WI38 (cell line): ENCODE measurements at regions not wholly inside any gene's neighbourhood (a gene's known extent, or its start where the extent isn't known, plus 50 kb on each side); places are given as distances from the start of the nearest gene placed in this dataset.
"Not testable (repeated sequence)": the region's sequence is repeated elsewhere in the genome, so short reads cannot be mapped to it uniquely, and the experiment has no call there.

Experiments
- H3K4me3 ChIP-seq: 2 replicates; pipeline ENCODE4 v1.5.1; 2011; ENCODE audit warnings: low read depth, mild to moderate bottlenecking, control low read depth, low read length
- TF ChIP-seq, protein P1 (sequence below): IDR thresholded peaks from 2 replicates; pipeline ENCODE4 v1.5.1; 2012; ENCODE audit warnings: low read depth, mild to moderate bottlenecking, control low read depth, low read length

DNA sequence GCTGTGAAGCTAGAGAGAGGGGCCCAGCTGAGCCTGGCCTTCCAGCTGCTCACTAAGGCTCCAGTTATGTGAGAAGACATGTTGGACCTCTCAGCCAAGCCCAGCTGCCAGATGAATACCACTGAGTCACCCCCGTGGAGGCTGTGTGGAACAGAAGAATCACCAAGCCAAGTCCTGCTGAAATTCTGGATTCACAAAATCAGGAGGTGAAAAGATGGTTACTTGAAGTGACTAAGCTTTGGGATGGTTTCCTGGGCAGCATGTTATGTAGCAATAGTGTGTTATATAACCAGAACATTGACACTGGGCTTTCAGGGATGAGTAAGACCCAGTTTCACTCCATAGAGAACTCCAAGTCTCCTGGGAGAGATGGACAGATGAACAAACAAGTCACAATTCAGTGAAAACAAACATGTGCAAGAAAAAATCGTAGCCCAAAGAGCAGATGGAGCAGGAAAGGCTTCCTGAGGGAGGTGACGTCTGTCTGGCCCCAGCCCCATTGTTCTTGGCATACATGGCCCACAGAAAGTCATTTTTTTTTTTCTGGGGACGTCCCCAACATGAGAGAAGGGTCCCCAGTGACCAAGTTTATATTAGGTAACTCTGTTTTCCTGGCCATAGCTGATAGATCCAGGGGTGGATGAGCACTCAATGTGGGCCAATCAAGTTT, 64.1 kb upstream of the PDZD8 start:
- no peak overlapping the region for H3K4me3 ChIP-seq
- TF ChIP-seq, protein P1, sequence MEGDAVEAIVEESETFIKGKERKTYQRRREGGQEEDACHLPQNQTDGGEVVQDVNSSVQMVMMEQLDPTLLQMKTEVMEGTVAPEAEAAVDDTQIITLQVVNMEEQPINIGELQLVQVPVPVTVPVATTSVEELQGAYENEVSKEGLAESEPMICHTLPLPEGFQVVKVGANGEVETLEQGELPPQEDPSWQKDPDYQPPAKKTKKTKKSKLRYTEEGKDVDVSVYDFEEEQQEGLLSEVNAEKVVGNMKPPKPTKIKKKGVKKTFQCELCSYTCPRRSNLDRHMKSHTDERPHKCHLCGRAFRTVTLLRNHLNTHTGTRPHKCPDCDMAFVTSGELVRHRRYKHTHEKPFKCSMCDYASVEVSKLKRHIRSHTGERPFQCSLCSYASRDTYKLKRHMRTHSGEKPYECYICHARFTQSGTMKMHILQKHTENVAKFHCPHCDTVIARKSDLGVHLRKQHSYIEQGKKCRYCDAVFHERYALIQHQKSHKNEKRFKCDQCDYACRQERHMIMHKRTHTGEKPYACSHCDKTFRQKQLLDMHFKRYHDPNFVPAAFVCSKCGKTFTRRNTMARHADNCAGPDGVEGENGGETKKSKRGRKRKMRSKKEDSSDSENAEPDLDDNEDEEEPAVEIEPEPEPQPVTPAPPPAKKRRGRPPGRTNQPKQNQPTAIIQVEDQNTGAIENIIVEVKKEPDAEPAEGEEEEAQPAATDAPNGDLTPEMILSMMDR = no peak

DNA sequence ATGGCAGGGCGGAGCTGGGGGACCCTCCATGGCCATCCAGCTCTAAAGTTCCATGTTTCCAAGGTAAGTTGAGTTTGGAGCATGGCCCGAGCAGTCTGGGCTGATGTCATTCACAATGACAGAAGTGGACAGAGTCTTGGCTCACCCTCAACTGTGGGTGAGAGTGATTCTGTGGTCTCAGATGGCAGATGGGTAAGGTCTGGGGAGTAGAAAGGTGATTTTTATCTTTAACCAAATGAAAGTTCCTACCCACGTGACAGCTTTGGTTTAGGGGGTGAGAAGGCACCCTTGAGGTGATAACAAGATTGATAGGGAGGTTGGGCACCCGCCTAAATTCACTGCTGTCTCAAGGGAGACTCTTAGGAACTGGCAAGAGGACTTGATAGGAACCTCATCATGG, 57.6 kb upstream of the PDZD8 start:
- TF ChIP-seq, protein P1 = no peak
- H3K4me3 ChIP-seq = no peak overlapping the region

DNA sequence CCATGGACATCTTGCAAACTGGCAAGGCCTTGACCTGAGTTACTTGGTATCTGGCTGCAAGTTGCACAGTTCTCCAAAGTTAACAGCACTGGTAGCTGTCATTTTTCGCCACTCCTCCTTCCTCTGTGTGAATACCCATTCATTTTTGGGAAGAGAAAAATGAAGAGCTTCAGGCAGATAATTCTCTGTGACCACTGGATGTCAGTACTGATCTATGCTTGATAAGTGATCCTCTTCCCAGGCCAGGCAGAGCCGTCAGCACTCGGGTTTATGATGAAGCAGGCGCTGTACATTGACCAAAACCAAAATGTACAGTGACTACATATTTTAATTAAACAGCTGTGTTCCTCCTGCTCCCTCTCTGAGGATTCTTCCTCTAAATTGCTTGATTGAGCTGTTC, 55.9 kb upstream of the PDZD8 start:
- H3K4me3 ChIP-seq = no peak overlapping the region
- TF ChIP-seq, protein P1 = no peak

DNA sequence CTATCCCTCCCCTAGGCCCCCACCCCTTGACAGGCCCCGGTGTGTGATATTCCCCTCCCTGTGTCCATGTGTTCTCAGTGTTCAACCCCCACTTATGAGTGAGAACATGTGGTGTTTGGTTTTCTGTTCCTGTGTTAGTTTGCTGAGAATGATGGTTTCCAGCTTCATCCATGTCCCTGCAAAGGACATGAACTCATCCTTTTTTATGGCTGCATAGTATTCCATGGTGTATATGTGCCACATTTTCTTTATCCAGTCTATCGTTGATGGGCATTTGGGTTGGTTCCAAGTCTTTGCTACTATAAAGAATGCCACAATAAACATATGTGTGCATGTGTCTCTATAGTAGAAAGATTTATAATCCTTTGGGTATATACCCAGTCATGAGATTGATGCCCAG, 55.3 kb upstream of the PDZD8 start:
- not testable (repeated sequence) for H3K4me3 ChIP-seq

DNA sequence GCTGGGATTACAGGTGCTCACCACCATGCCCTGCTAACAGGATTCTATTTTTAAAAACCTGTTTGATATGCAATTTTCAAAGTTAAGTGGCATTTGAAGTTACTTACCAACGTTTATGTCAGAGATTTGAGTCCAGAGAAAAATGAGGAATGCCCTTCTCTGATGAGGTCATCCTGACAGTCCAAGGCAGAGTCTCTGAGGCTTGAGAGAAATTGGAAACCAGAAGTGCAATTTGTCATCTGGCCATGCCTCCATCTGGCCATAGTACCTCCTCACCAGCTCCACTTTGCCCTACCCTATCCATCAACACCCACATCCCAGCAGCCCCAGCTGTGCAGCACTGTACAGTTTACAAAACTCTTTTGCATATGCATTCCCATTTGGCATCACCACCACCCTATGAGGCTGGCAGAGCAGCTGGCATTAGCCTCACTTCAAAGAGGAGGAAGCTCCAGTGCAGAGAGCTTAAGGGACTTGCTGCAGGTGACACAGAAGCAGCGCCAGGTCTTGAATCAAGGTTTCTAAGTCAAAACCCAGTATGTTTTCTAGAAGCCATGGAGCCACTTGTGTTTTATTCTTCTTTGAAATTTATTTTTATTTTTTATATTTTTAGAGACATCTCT, 54.5 kb upstream of the PDZD8 start:
- H3K4me3 ChIP-seq = no peak overlapping the region
- TF ChIP-seq, protein P1 = no peak

DNA sequence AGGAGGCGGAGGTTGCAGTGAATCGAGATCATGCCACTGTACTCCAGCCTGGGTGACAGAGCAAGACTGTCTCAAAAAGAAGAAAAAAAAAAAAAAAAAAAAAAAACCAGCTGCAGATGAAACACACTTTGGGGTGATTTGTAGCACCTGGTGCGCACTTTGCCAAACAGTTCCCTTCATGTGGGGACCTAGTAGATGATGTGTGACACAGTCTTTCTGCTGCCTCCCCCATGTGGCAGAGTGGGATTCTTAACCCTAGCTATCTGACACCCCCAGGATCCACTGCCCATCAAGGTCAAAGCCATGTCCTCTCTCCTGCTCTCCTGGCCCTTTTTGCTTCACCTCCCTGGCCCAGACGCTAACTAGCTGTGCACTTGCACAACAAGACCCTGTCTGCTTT, 52.1 kb upstream of the PDZD8 start:
- no peak overlapping the region for H3K4me3 ChIP-seq
- TF ChIP-seq, protein P1 = no peak

DNA sequence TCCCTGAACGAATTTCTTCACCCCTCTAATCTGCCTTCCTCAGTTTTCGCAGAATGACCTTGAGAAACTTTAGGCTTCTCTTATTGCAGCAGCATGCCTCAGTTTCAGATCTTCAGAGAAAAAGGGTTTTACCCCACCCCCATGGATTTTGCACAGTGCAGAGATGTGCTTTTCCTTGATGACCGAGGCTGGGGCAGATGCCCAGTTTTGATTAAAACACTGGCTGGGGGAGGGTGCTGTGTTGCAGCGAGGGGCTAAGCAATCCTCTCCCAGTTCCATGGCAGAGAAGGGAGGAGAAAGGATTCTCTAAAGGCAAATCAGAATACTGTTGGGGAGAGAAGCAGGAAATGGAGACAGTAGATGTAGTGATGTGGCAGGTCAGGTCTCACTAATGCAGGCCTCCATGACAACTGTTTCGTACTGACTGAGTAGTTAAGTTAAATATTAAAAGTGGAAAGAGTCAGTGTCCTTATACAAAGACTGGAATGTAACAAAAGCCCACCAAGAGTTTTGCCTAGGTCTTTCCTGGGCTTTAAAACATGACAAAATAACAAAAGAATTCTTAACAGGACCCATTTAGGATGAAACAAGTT, 50.8 kb upstream of the PDZD8 start:
- no peak overlapping the region for H3K4me3 ChIP-seq
- TF ChIP-seq, protein P1 = no peak
